HEK293T (cell line): ENCODE measurements at regions not wholly inside any gene's neighbourhood (a gene's known extent, or its start where the extent isn't known, plus 50 kb on each side); places are given as distances from the start of the nearest gene placed in this dataset.

Experiments
- ARNT ChIP-seq: fragments of 450-650 bp; IDR thresholded peaks from 2 replicates; pipeline ENCODE4 v1.6.1; 2017; ENCODE audit warnings: mild to moderate bottlenecking
- BHLHE40 ChIP-seq: fragments of 450-650 bp; IDR thresholded peaks from 2 replicates; pipeline ENCODE4 v1.6.1; 2016; ENCODE audit warnings: mild to moderate bottlenecking, moderate library complexity, borderline replicate concordance
- ELF4 ChIP-seq: fragments of 450-650 bp; IDR thresholded peaks from 2 replicates; pipeline ENCODE4 v1.6.1; 2017; ENCODE audit warnings: antibody characterized with exemption
- FOXA1 ChIP-seq: fragments of 450-650 bp; IDR thresholded peaks from 2 replicates; pipeline ENCODE4 v1.6.1; 2016; ENCODE audit warnings: mild to moderate bottlenecking
- FOXK2 ChIP-seq: fragments of 450-650 bp; IDR thresholded peaks from 2 replicates; pipeline ENCODE4 v1.6.1; 2016; ENCODE audit warnings: mild to moderate bottlenecking
- NFRKB ChIP-seq: fragments of 450-650 bp; IDR thresholded peaks from 2 replicates; pipeline ENCODE4 v1.6.1; 2016; ENCODE audit warnings: mild to moderate bottlenecking, moderate library complexity
- ZNF384 ChIP-seq: fragments of 450-650 bp; IDR thresholded peaks from 2 replicates; pipeline ENCODE4 v1.6.1; 2016

- no peak for TF ChIP-seq ZNF384
- no peak for TF ChIP-seq BHLHE40
- no peak for TF ChIP-seq ARNT
- no peak for TF ChIP-seq FOXK2
- TF ChIP-seq FOXA1: no peak
- TF ChIP-seq NFRKB: no peak
- TF ChIP-seq ELF4: no peak
Observed at GRCh38 chr18:68330658-68331057, 384.2 kb downstream of the TMX3 start.
